Trophoblast cell (in vitro differentiated cells and primary cell): ENCODE measurements at regions not wholly inside any gene's neighbourhood (a gene's known extent, or its start where the extent isn't known, plus 50 kb on each side); places are given as distances from the start of the nearest gene placed in this dataset.

Source experiments
- DNase-seq, 2 donors: peaks; one replicate each; pipeline ENCODE4 v3.0.0-alpha.2; 2016
- H2AFZ ChIP-seq: 2 replicates; pipeline ENCODE4 v1.6.1; 2013; ENCODE audit warnings: low read length, moderate library complexity, mild to moderate bottlenecking; ENCODE audit not compliant: insufficient read depth, poor library complexity
- H2AK5ac ChIP-seq: 2 replicates; pipeline ENCODE4 v1.6.1; 2013; ENCODE audit warnings: mild to moderate bottlenecking, low read length
- H2BK120ac ChIP-seq: 2 replicates; pipeline ENCODE4 v1.6.1; 2013; ENCODE audit warnings: low read length, mild to moderate bottlenecking, moderate library complexity; ENCODE audit not compliant: insufficient read depth, poor library complexity
- H2BK12ac ChIP-seq: 2 replicates; pipeline ENCODE4 v1.6.1; 2013; ENCODE audit warnings: mild to moderate bottlenecking, low read length, moderate library complexity
- H2BK5ac ChIP-seq: 2 replicates; pipeline ENCODE4 v1.6.1; 2013; ENCODE audit warnings: low read length, low read depth, moderate library complexity, mild to moderate bottlenecking; ENCODE audit not compliant: poor library complexity
- H3K14ac ChIP-seq: 2 replicates; pipeline ENCODE4 v1.6.1; 2013; ENCODE audit warnings: mild to moderate bottlenecking, low read length
- H3K18ac ChIP-seq: 2 replicates; pipeline ENCODE4 v1.6.1; 2013; ENCODE audit warnings: mild to moderate bottlenecking, low read length
- H3K23ac ChIP-seq: 2 replicates; pipeline ENCODE4 v1.6.1; 2013; ENCODE audit warnings: low read length
- H3K27ac ChIP-seq: 2 replicates; pipeline ENCODE4 v1.5.1; 2013; ENCODE audit warnings: low read depth, mild to moderate bottlenecking, inconsistent platforms, low read length, moderate library complexity
- H3K27me3 ChIP-seq: 2 replicates; pipeline ENCODE4 v1.6.1; 2013; ENCODE audit warnings: inconsistent platforms, mild to moderate bottlenecking, low read length, moderate library complexity; ENCODE audit not compliant: insufficient read depth
- H3K36me3 ChIP-seq, 2 experiments: 1 replicate in 1 of 2; 2 replicates in 1 of 2; pipeline ENCODE4 v1.6.1; 2013; ENCODE audit warnings: low read length in 2 of 2, mild to moderate bottlenecking in 2 of 2, moderate library complexity in 1 of 2; ENCODE audit not compliant: insufficient read depth in 2 of 2, control insufficient read depth in 1 of 2
- H3K4ac ChIP-seq: 2 replicates; pipeline ENCODE4 v1.6.1; 2013; ENCODE audit warnings: low read depth, mild to moderate bottlenecking, low read length, moderate library complexity
- H3K4me1 ChIP-seq, 2 experiments: 1 replicate in 1 of 2; 2 replicates in 1 of 2; pipeline ENCODE4 v1.6.1; 2013; ENCODE audit warnings: low read length in 2 of 2, mild to moderate bottlenecking in 2 of 2, moderate library complexity in 1 of 2; ENCODE audit not compliant: insufficient read depth in 2 of 2, control insufficient read depth in 1 of 2
- H3K4me2 ChIP-seq: 2 replicates; pipeline ENCODE4 v1.6.1; 2013; ENCODE audit warnings: inconsistent platforms, mild to moderate bottlenecking, low read length, moderate library complexity
- H3K4me3 ChIP-seq: 2 replicates; pipeline ENCODE4 v1.5.1; 2013; ENCODE audit warnings: mild to moderate bottlenecking, low read depth, low read length, inconsistent platforms
- H3K79me1 ChIP-seq: one replicate; pipeline ENCODE4 v1.6.1; 2013; ENCODE audit warnings: low read length
- H3K79me2 ChIP-seq: 2 replicates; pipeline ENCODE4 v1.6.1; 2013; ENCODE audit warnings: low read length, mild to moderate bottlenecking; ENCODE audit not compliant: control insufficient read depth, insufficient read depth, poor library complexity
- H3K9ac ChIP-seq: 2 replicates; pipeline ENCODE4 v1.6.1; 2013; ENCODE audit warnings: mild to moderate bottlenecking, low read length
- H3K9me3 ChIP-seq: 2 replicates; pipeline ENCODE4 v1.6.1; 2013; ENCODE audit warnings: low read depth, mild to moderate bottlenecking, control low read depth, inconsistent platforms, low read length; ENCODE audit not compliant: insufficient read depth
- H4K12ac ChIP-seq: 2 replicates; pipeline ENCODE4 v1.6.1; 2013; ENCODE audit warnings: low read depth, mild to moderate bottlenecking, low read length, moderate library complexity
- H4K8ac ChIP-seq: 2 replicates; pipeline ENCODE4 v1.6.1; 2013; ENCODE audit warnings: low read depth, mild to moderate bottlenecking, low read length, moderate library complexity
- H4K91ac ChIP-seq: one replicate; pipeline ENCODE4 v1.6.1; 2013; ENCODE audit warnings: low read depth, mild to moderate bottlenecking, low read length, moderate library complexity
- whole genome bisulfite sequencing: extraction: QIAGEN DNeasy Blood & Tissue Kit; methylation state at CpG from one replicate; pipeline ENCODE4 v1.1.7; 2013; ENCODE audit warnings: missing lambda C conversion rate; ENCODE audit not compliant: insufficient read length, insufficient coverage; ENCODE audit errors: extremely low coverage; 5-methylcytosine and 5-hydroxymethylcytosine counted together

GRCh38 chr16:49075709-49076108 is 205.9 kb downstream of the CBLN1 start:
- no CpG with 5 or more reads among the region's 3 CpGs for WGBS
- H3K4me1 ChIP-seq, result no peaks in the 10 kb centered on the region

GRCh38 chr16:49068224-49068623 is 213.4 kb downstream of the CBLN1 start:
- Histone ChIP-seq H2AK5ac (no peak overlapping the region), H2BK5ac (no peak overlapping the region), H3K14ac (no peak overlapping the region), H3K4me3 (no peak overlapping the region), H3K27ac (no peak overlapping the region), H3K9me3 (peaks cover 2% of the 10 kb centered on the region), H3K79me1 (no peaks in the 10 kb centered on the region), H3K9ac (no peak overlapping the region), H3K23ac (no peak overlapping the region), H4K8ac (no peak overlapping the region), H4K91ac (no peak overlapping the region), H3K27me3 (no peaks in the 10 kb centered on the region), H4K12ac (no peak overlapping the region), H3K36me3 (no peaks in the 10 kb centered on the region), H3K4ac (no peak overlapping the region), H2BK12ac (no peak overlapping the region), H3K18ac (no peak overlapping the region), H2AFZ (no peak overlapping the region), H2BK120ac (no peak overlapping the region), H3K79me2 (no peaks in the 10 kb centered on the region), H3K4me2 (no peak overlapping the region), H3K4me1 (no peaks in the 10 kb centered on the region)
- no CpG with 5 or more reads among the region's 5 CpGs for WGBS
- no peak for DNase-seq

More at GRCh38 chr16:49075709-49076108, 205.9 kb downstream of the CBLN1 start:
- H3K4me3 ChIP-seq, result no peak overlapping the region
- H4K12ac ChIP-seq, result no peak overlapping the region
- H2BK12ac ChIP-seq, result no peak overlapping the region
- no peak overlapping the region for H3K14ac ChIP-seq
- no peak overlapping the region for H2BK120ac ChIP-seq
- no peak for DNase-seq
- H3K18ac ChIP-seq, result no peak overlapping the region
- peaks cover 9% of the 10 kb centered on the region for H3K9me3 ChIP-seq
- H4K8ac ChIP-seq, result no peak overlapping the region
- H2AFZ ChIP-seq, result no peak overlapping the region
- H3K23ac ChIP-seq, result no peak overlapping the region
- no peak overlapping the region for H2AK5ac ChIP-seq
- no peaks in the 10 kb centered on the region for H3K36me3 ChIP-seq
- no peaks in the 10 kb centered on the region for H3K27me3 ChIP-seq
- H3K79me2 ChIP-seq, result no peaks in the 10 kb centered on the region
- H3K79me1 ChIP-seq, result no peaks in the 10 kb centered on the region
- no peak overlapping the region for H3K27ac ChIP-seq
- H4K91ac ChIP-seq, result no peak overlapping the region
- no peak overlapping the region for H3K4ac ChIP-seq
- no peak overlapping the region for H3K4me2 ChIP-seq
- no peak overlapping the region for H2BK5ac ChIP-seq
- H3K9ac ChIP-seq, result no peak overlapping the region

GRCh38 chr16:49067776-49068175 is 213.9 kb downstream of the CBLN1 start:
- no peak for DNase-seq
- no peak overlapping the region for H3K4ac ChIP-seq
- no peaks in the 10 kb centered on the region for H3K27me3 ChIP-seq
- no peak overlapping the region for H2BK5ac ChIP-seq
- no peak overlapping the region for H4K8ac ChIP-seq
- no peak overlapping the region for H2AFZ ChIP-seq
- no peak overlapping the region for H3K18ac ChIP-seq
- H2AK5ac ChIP-seq, result no peak overlapping the region
- H3K4me3 ChIP-seq, result no peak overlapping the region
- no peaks in the 10 kb centered on the region for H3K4me1 ChIP-seq
- no peaks in the 10 kb centered on the region for H3K36me3 ChIP-seq
- WGBS, result no CpG with 5 or more reads among the region's 4 CpGs
- no peaks in the 10 kb centered on the region for H3K79me2 ChIP-seq
- H3K23ac ChIP-seq, result no peak overlapping the region
- H3K9ac ChIP-seq, result no peak overlapping the region
- H3K4me2 ChIP-seq, result no peak overlapping the region
- no peak overlapping the region for H4K12ac ChIP-seq
- H3K79me1 ChIP-seq, result no peaks in the 10 kb centered on the region
- H3K14ac ChIP-seq, result no peak overlapping the region
- no peak overlapping the region for H4K91ac ChIP-seq
- H3K9me3 ChIP-seq, result peaks cover 2% of the 10 kb centered on the region
- no peak overlapping the region for H2BK12ac ChIP-seq
- H2BK120ac ChIP-seq, result no peak overlapping the region
- H3K27ac ChIP-seq, result no peak overlapping the region

- H2BK5ac ChIP-seq, result no peak overlapping the region
Observed at GRCh38 chr16:49061137-49061714, 220.4 kb downstream of the CBLN1 start.

More at GRCh38 chr16:49061137-49061714, 220.4 kb downstream of the CBLN1 start:
- no peaks in the 10 kb centered on the region for H3K9me3 ChIP-seq
- no peak for DNase-seq
- H3K79me2 ChIP-seq, result no peaks in the 10 kb centered on the region
- H3K27ac ChIP-seq, result no peak overlapping the region
- no peak overlapping the region for H2BK120ac ChIP-seq
- H2AK5ac ChIP-seq, result no peak overlapping the region
- no peak overlapping the region for H3K4me2 ChIP-seq
- no peak overlapping the region for H4K8ac ChIP-seq
- H4K91ac ChIP-seq, result no peak overlapping the region
- H2BK12ac ChIP-seq, result no peak overlapping the region
- H3K4me3 ChIP-seq, result no peak overlapping the region
- H3K9ac ChIP-seq, result no peak overlapping the region
- H3K79me1 ChIP-seq, result no peaks in the 10 kb centered on the region
- H2AFZ ChIP-seq, result no peak overlapping the region
- no peak overlapping the region for H3K4ac ChIP-seq
- H3K36me3 ChIP-seq, result no peaks in the 10 kb centered on the region
- H3K27me3 ChIP-seq, result no peaks in the 10 kb centered on the region
- H3K4me1 ChIP-seq, result no peaks in the 10 kb centered on the region
- no peak overlapping the region for H3K23ac ChIP-seq
- no CpG with 5 or more reads among the region's 3 CpGs for WGBS
- no peak overlapping the region for H3K14ac ChIP-seq
- H4K12ac ChIP-seq, result no peak overlapping the region
- H3K18ac ChIP-seq, result no peak overlapping the region
